Head of caudate nucleus (tissue), 42 donors: ENCODE measurements at regions not wholly inside any gene's neighbourhood (a gene's known extent, or its start where the extent isn't known, plus 50 kb on each side); places are given as distances from the start of the nearest gene placed in this dataset.
"Not testable (repeated sequence)": the region's sequence is repeated elsewhere in the genome, so short reads cannot be mapped to it uniquely, and the experiment has no call there.

Experiments
- DNase-seq, 42 donors: peaks; one replicate each; pipeline versions ENCODE4 v3.0.0 to v3.0.0-alpha.2; 2020 to 2021; ENCODE audit warnings: mixed read lengths in 7 of 42
- intact Hi-C: fragments of 100-400 bp; cut with DNase I; formaldehyde crosslinking; loops from one replicate; pipeline ENCODE4 v1.15.0; 2022

DNA sequence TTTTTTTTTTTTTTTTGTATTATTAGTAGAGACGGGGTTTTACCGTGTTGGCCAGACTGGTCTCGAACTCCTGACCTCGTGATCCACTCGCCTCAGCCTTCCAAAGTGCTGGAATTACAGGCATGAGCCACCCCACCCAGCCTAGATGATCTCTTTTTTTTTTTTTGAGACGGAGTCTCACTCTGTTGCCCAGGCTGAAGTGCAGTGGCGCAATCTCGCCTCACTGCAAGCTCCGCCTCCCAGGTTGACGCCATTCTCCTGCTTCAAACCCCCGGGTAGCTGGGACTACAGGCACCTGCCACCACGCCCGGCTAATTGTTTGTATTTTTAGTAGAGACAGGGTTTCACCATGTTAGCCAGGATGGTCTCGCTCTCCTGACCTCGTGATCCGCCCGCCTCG lies 216.8 kb downstream of the ZIC5 start:
- DNase-seq: peak in 1 of 42 donors; percentile 15
- intact Hi-C loops: not testable (repeated sequence)

DNA sequence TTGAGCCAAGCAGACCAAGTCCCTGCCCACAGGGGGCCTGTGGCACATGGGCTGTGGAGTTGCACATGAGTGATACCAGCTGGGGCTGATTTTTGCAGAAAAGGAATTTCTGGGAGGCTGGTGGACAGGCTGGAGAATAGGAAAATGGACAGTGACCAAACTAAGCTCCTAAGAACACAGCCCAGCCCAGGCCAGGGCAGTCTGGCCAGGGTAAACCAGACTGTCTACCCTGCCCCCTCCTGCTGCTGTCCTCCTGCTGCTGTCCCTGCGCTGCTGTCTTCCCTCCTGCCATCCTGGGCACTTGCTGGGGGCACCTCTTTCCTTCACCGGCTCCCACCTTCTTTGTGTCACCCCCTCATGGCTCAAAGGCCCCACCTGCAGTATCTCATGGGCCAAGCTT lies 219.2 kb downstream of the ZIC5 start:
- intact Hi-C loops: no loop called here
- peak in 1 of 42 donors; percentile 23 for DNase-seq

DNA sequence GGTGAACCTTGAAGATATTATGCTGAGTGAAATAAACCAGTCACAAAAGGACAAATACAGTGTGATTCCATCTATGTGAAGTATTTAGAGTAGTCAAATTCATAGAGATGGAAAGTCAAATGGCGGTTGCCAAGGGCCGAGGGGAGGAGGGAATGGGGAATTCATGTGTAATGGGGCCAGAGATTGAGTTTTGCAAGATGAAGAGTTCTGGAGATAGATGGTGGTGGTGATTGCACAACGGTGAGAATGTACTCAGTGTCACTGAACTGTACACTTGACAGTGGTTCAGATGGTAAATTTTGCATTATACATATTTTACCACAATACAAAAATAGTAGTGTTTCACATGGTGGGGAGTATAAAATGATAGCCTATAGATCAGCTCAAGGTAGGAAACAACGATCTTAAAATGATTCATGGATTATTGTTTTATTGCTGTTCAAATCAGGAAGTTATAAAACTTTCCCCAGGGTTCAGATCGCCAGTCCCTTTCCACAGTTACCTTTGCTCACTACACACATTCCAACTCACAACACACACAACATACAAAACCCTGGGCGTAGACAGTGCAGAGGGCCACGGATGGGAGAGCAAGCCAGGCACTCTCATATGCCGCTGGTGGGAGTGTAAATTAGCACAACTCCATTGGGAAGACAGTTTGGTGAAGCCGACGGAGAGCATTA lies 219.9 kb downstream of the ZIC5 start:
- no peak for DNase-seq
- intact Hi-C loops: no loop called here

DNA sequence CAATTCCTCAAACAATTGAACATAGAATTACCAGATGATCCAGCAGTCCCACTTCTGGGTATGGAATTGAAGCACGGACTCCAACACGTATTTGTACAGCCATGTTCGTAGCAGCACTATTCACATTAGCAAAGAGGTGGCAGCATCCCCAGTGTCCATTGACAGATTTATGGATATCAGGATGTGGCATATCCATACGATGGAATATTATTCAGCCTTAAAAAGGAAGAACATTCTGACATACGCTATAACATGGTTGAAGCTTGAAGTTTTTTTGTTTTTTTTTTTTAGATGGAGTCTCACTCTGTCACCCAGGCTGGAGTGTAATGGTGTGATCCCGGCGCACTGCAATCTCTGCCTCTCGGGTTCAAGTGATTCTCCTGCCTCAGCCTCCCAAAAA lies 220.6 kb downstream of the ZIC5 start:
- peak in 1 of 42 donors; percentile 22 for DNase-seq

DNA sequence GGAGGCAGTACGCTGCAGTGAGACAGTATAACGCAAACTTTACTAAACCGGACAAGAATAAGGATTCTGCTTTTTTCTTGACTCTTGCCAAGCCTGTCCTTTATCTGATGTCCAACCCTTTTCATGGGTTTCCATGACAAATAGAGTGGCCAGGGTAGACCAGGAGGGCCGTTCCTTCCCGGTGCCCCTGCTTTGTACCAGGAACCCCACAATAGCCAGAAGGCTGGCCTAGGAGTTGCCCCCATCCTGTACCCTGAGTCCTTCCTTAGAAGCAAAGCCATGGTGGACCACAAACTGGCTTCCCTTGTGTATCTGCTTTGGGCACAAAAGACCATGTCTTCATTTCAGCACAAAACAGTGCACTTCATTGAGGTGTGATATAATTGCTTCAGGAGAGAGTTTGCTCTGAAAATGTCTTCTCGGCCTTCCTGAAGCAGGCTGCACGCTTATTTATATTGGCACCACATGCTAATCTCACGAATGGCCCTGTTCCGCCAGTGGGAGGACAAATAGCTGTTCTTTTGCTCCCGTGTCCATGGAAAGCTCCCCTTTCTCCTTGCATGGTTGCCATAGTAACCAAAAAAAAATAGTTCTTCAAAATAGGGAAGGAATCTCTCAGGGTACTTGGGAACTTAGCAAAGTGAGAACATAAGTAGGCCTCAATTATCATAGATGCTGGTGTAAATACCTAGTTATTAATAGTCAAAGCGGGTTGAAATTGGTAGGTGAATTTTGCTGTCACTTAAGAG lies 222.1 kb downstream of the ZIC5 start:
- intact Hi-C loops: no loop called here
- DNase-seq: peak in 13 of 42 donors; percentile 8 to 47 (median 24)

More for the DNA sequence above, 220.6 kb downstream of the ZIC5 start:
- intact Hi-C loops: no loop called here

DNA sequence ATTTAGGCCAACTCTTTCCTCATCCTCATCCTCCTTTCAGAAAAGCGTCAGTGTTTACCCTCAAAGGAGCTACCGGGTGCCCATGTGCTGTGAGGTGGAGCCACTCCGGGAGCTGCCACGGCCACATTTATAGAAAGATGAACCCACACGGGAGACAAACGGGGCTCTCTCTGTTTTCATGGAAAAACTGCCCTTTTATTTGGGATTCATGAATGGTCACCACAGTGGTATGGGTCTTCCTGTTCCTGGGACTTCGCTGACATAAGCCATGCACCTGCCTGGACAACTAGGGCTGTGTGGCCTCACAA lies 224.2 kb downstream of the ZIC5 start:
- DNase-seq: peak in 2 of 42 donors; percentile 29 to 39
- intact Hi-C loops: no loop called here

DNA sequence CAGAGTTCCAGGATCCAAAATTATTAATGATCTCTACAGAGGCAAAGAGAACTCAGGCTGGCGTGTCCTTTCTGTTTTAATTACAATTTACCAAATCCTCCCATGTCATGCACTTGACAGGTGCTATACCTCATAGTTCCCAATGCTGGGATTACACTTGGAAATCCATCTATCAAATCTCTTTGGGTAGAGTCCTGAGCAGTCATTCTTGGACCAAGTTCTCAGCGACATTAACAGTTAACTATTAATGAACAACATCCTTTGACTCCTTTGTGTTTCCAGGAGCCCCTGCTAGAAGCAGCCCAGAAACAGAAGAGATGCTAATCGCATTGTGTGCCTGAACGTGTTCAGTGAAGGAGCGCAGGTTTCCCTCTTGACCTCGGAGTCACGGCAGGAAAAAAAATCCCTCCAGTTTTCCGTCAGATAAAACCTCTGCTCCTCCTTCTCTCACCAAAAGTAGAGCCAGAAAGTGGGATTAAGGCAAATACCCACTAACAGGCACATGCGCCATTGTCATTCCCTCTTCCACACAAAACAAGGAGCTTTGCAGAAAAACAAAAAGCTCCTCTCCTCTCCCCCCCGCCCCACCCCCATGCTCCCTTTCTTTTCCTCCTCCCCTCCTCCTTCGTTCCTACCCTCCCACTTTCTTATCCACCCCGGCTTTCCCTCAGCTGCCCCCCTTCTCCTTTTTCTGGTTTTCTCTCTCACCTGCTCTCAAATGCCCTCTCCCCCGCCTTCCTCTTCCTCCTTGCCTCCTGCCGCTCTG lies 224.7 kb downstream of the ZIC5 start:
- intact Hi-C loops: no loop called here
- DNase-seq: peak in 2 of 42 donors; percentile 8 to 37

DNA sequence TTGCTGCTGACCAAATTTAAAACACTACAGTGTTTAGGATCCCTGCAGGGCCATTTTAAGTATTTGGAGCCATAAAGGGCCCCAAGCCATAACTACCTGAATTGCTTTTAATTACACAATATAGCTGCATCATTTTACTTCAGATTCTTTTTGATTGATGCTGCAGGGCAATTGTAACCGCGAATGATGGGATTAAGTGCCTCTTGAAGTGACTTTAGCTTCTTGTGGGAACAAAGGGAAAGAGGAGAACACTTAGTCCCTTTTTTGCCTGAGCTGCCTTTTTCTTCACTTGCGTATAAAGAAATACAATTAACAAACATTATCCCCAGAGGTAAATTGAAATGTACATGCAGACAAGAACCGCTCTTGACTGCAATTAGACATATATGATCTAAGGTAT lies 228.5 kb downstream of the ZIC5 start:
- peak in 1 of 42 donors; percentile 3 for DNase-seq

DNA sequence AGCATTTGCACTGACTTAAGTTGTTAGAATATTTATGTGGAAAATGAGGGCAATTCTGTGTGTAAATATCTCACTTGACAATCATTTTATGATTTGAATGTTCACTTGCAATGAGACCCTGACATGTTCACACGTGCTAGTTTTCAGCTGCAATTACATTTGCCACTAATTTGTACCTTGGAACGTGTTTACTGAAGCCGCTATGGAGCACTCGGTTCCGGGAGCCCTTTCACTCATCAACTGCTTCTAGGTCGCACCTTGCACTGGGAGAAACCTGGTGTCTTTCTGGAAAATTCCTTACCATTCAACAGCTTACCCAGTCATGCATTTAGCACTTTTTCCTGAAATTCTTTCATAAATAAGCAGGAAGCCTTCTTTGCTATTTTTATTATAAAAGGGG lies 229.6 kb downstream of the ZIC5 start:
- intact Hi-C loops: no loop called here
- peak in 1 of 42 donors; percentile 40 for DNase-seq

More for the DNA sequence above, 228.5 kb downstream of the ZIC5 start:
- intact Hi-C loops: no loop called here

DNA sequence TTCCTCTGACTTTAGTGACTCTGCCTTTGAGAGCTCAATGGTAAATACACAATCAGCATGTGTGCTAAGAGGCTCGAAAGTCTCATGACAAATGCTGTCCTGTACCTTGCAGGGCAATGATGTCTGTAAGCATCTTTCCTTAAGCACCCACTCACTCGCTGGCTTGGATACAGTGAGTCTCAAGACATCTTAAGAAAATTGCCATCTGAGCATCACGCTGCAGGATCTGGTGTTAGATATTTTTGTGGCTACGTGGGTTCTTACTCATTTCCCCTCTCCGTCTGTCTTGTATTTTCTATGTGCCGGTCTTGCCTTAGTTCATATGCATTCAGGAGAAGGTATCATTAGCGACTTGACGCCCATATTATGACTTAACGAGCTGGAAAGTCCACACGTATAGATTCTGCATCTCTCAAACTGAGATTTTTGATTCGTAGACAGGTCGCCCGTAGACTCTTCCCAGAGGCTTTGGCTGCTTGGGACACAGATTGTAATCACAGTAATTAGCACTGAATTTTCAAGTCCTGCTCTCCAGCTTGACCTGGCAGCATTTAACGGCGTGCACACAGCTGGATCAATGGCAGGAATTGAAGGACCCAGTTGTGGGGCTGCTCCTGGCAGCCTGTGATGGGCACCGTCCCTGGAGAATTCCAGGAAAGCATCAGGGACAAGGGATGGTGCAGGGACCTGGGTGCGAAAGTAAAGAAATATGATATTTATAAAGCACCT lies 231.2 kb downstream of the ZIC5 start:
- intact Hi-C loops: no loop called here
- peak in 1 of 42 donors; percentile 26 for DNase-seq

DNA sequence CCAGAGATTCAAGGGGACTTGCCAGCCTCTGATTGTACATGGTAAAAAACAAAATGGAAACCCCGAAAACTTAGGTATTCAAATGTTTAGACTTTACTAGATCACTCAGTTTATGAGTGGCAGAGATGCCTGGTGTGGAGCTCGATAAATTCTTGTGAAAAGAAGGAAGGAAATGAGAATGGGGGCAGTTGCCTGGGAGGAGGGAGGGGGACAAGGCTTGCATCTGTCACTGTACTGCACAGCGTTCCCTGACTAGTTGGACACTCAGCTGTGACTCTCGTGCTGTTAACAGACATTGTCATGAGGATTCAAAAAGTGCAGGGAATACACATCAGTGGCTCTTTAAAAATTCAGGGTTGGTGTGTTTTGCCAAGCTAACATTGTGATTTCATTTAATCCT lies 232.9 kb downstream of the ZIC5 start:
- peak in 2 of 42 donors; percentile 13 to 30 for DNase-seq
- intact Hi-C loops: no loop called here

DNA sequence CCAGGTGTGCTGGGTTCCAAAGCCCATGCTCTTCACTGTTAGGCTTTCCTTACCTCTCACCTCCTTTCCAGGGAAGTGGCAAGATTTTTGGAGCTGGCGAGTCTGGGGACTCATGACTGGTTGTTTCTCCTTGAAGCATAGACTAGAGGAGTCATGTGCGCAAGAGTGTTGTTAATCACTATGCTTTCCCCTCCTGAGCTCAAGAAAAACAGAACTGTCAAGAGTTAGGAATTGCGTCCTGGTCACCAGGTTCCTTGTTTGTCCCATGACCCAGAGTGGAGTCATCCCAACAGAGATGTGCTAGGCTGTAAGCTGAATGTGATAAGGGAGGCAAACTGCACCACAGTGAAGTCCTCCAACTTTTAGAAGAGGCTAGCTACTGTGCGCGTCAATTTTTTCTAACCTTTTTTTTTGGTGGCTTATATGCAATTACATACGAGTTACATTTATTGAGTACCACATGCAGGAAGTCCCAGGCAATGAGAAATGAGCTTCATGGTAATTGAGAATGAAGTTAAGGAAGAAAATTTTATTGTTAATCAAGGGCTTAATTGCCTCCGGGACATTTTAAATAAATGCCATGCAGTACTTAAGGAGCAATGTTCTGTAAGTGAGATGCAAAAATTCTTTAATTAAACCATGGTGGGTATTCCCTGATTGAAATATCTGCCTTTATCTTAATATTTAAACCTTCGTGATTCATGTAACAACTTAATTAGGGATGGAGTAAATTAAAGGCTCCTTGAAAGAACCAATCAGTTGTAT lies 233.9 kb downstream of the ZIC5 start:
- peak in 2 of 42 donors; percentile 3 to 15 for DNase-seq
- intact Hi-C loops: no loop called here

DNA sequence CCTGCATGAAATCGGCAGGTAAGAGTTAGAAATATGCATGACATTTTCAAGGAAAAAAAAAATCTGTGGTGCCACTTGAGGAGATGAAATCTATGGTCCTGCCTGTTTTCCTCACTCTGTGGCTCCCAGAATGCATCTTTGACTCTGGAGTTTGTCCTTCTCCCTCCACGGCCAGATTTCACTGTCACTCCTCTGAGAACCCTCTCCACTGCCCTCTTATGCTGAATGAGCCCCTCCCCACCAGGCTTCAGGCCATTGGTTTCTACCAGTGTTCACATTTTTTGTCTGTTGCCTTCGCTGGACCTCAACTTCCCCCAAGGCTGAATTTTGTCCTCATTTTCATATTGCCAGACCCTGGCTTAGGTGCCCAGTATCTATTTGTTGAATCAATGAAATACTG lies 235.0 kb downstream of the ZIC5 start:
- intact Hi-C loops: no loop called here
- peak in 1 of 42 donors; percentile 14 for DNase-seq

DNA sequence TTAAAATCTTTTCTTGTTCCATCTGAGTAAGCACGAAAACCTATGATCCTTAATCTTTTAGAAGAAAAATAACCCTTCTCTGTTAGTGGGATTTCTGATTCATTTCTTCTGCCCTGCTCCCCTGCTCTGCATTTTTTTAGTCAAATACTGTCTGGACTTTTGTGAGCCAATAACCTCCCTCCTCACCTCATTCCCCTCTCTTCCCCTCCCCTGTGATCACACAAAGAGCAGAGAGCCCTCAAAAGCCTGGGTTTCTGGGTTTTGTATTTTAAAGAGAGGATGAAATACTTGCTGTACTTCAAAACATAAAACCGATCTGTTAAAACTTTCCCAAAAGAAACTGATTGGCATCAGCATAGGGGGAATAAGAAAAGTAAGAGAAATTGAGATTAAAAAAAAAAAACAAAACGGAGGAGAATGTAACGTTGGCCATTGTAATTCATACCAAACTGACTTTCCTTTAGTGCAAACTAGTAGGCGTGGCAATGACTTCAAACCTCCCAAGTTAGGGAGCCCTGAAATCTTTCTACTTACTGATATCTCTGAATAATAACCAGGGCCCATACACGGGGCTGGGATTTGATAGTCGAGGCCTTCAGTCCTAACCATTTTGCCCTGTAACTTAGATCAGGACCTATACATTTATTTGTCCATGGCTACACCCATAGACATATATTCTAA lies 232.9 kb downstream of the TM9SF2 start:
- DNase-seq: no peak
- intact Hi-C loops: no loop called here

DNA sequence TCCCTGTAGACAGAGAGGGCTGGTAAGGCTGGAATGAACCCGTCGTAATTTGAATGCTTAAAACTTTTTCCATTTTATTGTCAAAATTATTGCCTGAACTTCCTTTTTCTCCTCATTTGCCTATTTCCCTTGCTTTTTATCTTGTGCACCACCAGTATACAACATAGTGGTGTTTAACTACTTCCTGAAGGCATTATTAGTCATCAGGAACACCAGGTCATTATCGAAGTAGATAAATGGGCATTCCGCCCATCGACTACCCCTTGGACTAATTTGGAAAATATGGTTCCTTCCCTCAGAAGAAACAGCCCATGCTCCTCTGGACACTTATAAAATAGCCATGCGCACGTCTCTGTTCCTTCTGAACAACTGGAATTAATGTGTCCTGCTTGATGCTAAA lies 232.1 kb downstream of the TM9SF2 start:
- no peak for DNase-seq
- intact Hi-C loops: no loop called here

DNA sequence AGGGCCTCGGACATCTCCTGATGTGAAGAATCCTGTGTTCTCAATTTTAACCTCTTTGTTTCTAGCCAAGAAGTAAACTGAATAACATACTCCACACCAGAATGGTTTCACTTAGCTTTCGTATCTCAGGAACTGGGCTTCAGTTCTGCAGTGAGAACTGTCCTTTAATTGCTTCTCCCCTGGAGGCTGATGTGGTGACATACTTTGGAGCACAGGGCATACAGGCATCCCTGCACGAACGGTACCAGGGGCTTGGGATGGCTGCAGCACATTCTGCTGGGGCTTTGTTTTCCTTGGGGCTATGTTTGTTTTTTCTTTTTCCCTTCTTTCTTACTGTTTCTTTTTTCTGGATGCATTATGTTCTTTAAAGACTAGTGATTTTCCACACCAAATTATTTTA lies 230.5 kb downstream of the TM9SF2 start:
- intact Hi-C loops: no loop called here
- DNase-seq: no peak

DNA sequence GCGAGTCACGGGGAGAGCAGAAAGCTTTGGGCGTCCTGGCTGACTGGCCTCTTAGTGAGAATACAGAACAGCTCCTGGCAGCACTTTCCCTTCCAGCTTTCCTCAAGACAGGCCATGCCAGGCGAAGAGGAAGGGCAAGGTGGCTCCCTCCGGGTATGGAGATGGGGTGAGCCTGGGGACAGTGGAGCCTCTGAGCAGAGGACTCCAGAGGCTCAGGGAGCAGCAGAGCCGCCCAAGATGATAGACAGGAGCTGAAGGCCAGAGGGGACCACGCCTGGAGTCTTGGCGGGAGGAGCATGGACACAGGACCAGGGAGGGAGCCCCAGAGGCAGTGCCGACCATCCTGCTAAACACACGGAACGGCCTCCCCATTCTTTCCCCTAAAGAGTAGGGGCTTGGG lies 229.1 kb downstream of the TM9SF2 start:
- DNase-seq: no peak
- intact Hi-C loops: no loop called here

DNA sequence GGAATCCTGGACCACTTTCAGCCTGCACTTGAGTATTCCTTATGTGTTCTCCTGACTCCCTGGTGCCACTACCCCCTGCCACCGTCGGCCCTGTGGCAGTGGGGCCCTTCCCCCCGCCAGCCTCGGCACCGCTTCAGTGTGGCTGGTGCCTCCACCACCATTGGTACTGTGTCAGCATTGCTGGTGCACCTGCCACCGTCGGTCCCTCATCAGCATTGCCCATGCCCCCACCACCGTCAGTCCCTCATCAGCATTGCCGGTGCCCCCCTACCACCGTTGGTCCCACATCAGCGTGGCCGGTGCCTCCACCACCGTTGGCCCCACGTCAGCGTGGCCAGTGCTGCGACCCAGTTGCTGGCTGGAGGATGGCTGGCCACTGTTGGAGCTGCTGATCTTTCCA lies 228.5 kb downstream of the TM9SF2 start:
- intact Hi-C loops: no loop called here
- DNase-seq: no peak
